GM12864 (cell line): ENCODE measurements at regions not wholly inside any gene's neighbourhood (a gene's known extent, or its start where the extent isn't known, plus 50 kb on each side); places are given as distances from the start of the nearest gene placed in this dataset.

ENCODE experiments used
- DNase-seq: peaks from one replicate; pipeline ENCODE4 v3.0.0-alpha.2; 2011; ENCODE audit warnings: low read depth
- H3K4me3 ChIP-seq: 2 replicates; pipeline ENCODE4 v1.5.1; 2011; ENCODE audit warnings: mild to moderate bottlenecking, low read depth, low read length, control low read depth
- TF ChIP-seq, protein P1 (sequence below): IDR thresholded peaks from 2 replicates; pipeline ENCODE4 v1.5.1; 2011; ENCODE audit warnings: low read depth, mild to moderate bottlenecking, moderate library complexity, low read length, control low read depth, inconsistent platforms; ENCODE audit errors: missing control alignments

DNA sequence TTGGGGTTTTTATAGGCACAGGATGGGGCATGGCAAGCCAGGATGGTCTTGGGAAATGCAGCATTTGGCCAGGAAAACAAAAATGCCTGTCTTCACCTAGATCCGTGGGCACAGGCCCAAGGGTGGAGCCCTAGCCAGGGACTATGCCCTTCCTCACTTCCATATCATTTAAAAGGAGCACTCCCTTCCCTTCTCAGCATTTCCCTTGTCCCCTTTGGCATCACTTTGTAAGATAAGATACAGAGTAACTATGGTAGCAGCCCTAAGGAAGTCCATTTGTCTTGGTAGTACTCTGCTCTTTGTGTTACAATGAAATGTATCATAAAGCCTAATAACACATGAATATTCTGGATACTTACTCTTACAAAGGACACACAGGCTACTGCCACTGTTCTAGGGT is 1092.6 kb upstream of the TENM4 start:
- TF ChIP-seq, protein P1, sequence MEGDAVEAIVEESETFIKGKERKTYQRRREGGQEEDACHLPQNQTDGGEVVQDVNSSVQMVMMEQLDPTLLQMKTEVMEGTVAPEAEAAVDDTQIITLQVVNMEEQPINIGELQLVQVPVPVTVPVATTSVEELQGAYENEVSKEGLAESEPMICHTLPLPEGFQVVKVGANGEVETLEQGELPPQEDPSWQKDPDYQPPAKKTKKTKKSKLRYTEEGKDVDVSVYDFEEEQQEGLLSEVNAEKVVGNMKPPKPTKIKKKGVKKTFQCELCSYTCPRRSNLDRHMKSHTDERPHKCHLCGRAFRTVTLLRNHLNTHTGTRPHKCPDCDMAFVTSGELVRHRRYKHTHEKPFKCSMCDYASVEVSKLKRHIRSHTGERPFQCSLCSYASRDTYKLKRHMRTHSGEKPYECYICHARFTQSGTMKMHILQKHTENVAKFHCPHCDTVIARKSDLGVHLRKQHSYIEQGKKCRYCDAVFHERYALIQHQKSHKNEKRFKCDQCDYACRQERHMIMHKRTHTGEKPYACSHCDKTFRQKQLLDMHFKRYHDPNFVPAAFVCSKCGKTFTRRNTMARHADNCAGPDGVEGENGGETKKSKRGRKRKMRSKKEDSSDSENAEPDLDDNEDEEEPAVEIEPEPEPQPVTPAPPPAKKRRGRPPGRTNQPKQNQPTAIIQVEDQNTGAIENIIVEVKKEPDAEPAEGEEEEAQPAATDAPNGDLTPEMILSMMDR = no peak
- no peak overlapping the region for H3K4me3 ChIP-seq
- DNase-seq = no peak

DNA sequence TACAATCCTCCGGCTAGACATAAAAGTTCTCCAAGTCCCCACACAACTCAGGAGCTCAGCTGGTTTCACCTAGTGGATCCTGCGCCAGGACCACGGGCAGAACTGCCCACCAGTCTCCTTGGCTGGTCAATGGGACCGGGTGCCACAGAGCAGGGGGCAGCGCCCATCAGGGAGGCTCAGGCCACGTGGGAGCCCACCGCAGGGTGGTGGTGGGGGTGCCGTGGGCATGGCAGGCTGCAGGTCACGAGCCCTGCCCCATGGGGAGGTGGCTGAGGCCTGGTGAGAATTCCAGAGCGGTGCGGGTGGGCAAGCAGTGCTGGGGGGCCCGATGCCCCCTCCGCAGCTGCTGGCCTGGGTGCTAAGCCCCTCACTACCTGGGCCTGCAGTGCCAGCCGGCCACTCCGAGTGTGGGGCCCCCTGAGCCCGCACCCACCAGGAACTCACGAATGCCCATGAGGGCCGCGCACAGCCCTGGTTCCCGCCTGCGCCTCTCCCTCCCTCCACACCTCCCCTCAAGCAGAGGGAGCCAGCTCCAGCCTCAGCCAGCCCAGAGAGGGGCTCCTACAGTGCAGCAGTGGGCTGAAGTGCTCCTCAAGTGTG is 1091.9 kb upstream of the TENM4 start:
- no peak for DNase-seq
- H3K4me3 ChIP-seq = no peak overlapping the region
- TF ChIP-seq, protein P1 = no peak

DNA sequence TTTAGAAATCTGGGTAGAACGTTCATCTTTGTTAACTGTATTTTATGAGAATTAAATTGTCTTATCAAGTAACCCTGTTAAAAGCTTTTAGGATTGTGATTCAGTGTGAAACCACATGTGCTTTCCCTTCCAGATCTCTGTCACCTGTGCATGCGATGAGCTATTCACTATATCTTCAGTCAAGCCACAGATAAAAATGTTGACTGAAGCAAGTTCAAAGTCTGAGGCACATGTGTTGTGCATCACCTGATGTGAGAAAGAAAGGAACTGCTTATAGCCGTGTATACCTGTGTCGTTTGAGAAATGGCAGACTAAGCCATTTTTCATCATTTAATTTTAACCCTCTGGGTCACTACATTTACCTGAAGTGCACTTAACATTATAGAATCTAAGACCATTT is 1088.9 kb upstream of the TENM4 start:
- TF ChIP-seq, protein P1 = no peak
- no peak overlapping the region for H3K4me3 ChIP-seq
- no peak for DNase-seq

DNA sequence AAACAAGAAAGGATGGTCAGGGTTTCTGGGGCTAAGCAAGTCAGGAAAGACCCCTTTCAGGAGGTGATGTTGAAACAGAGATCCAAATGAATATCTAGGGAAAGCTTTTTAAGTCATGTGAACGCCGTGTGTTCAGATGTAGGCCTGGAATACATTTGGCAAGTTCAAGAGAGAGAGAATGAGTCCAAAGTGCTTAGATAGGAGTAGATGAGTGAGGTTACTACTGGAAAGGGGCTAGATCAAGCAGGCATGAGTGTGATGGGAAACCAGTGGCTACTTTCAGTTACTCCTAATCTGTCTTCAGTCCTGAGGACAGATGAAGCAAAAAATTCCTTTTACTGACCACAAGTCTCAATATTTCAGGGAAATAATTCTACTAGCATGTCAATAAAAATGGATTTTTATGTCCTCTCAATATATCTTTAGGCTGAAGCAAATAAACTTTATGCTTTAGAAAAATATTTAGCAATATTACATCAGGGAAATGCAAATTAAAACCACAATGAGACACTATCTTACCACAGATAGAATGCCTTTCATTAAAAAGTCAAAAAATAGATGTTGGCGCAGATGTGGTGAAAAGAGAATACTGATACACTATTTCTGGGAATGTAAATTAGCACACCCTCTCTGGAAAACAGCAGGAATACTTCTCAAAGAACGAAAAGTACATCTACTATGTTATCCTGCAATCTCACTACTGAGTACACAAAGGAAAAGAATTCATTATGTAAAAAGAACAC is 1085.0 kb upstream of the TENM4 start:
- DNase-seq = no peak
- TF ChIP-seq, protein P1 = no peak
- H3K4me3 ChIP-seq = no peak overlapping the region

DNA sequence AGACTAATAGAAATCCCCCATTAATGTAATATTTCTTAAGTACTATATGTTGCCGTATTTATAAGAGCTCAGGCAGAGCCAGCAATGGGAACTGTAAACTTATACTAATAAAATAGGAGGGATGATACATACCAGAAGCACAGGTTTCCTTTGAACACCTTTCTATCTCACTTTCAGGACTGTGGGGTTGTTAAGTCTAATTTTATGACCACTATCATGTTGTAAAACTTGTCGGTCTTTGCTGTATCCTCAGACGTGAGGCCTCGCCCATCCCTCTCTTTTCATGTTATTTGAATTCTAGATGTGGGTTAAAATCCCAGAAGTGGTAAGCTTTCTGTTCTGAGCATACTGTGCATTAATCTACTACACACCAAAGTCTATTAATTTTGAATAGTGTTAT is 1083.5 kb upstream of the TENM4 start:
- no peak for DNase-seq
- TF ChIP-seq, protein P1 = no peak
- H3K4me3 ChIP-seq = no peak overlapping the region

DNA sequence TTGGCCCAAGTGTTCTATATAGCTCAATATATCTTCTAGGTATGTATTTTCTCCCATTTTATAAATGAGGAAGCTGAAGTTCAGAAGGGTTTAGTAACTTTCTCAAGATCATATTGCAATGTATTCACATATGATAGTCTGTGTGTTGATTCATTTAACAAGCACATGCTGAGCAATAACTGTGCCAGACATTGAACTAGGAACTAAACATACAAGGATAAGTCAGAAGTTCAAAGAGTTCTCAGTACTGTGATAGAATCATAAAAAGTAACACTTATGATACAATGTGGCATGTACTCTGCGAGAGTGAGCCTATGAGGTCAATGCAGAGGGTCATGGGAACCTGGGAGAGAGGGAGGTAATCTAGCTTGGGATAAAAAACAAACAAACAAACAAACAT is 1082.2 kb upstream of the TENM4 start:
- no peak for DNase-seq
- no peak overlapping the region for H3K4me3 ChIP-seq
- TF ChIP-seq, protein P1 = no peak

DNA sequence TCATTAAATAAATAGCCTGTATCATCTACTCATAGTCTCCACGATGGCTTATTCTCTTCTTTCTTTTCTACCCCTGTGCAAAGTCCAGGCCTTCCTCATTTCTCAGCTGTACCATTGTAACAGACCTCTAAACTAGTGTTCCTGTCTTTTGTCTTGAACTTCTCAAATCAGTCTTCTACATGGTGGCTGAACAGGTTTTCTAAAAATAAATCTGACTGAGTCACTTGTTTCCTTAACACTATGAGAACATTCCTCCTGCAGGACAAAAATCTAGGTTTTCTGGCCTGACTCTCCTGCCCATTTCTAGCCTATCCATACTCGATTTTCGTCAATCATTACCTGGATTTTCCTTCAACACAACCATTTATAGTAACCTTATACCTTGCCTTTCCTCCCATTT is 1080.8 kb upstream of the TENM4 start:
- TF ChIP-seq, protein P1 = no peak
- no peak for DNase-seq
- no peak overlapping the region for H3K4me3 ChIP-seq
